ENCODE measurements at regions not wholly inside any gene's neighbourhood (a gene's known extent, or its start where the extent isn't known, plus 50 kb on each side); places are given as distances from the start of the nearest gene placed in this dataset.

- WGBS, 2 donors: 64 to 65% methylated on average over 1 of the region's 1 CpG
- FAIRE-seq: no peak
Observed at GRCh38 chr13:63110466-63110865, 1694.8 kb upstream of the PCDH20 start.

GRCh38 chr13:63107179-63107943, 1691.7 kb upstream of the PCDH20 start:
- ATAC-seq (no peak), DNase-seq (no peak), FAIRE-seq (no peak)
- no peaks in the 10 kb centered on the region for H3K4me1 ChIP-seq
- TF ChIP-seq CTCF (IDR thresholded peaks at IDR 0.05): no peak
- H3K9me3 ChIP-seq: no peaks in the 10 kb centered on the region
- intact Hi-C loops (cut with DNase I): no loop called here
- H3K4me3 ChIP-seq: no peak overlapping the region
- peaks cover 0 to 3% (median 0%) of the 10 kb centered on the region in 4 donors for H3K27me3 ChIP-seq
- no peak overlapping the region for H3K27ac ChIP-seq
- H3K36me3 ChIP-seq: no peaks in the 10 kb centered on the region
- WGBS, 2 donors: 71 to 73% methylated on average over 5 of the region's 5 CpGs

More at GRCh38 chr13:63110466-63110865, 1694.8 kb upstream of the PCDH20 start:
- Histone ChIP-seq H3K4me3 (no peak overlapping the region), H3K4me1 (peaks cover 0 to 8% (median 4%) of the 10 kb centered on the region in 3 donors), H3K27me3 (no peaks in the 10 kb centered on the region), H3K9me3 (no peaks in the 10 kb centered on the region), H3K27ac (no peak overlapping the region), H3K36me3 (no peaks in the 10 kb centered on the region)
- no peak for TF ChIP-seq CTCF (IDR thresholded peaks at IDR 0.05)
- no peak for DNase-seq
- no peak for ATAC-seq
- intact Hi-C loops (cut with DNase I): no loop called here

GRCh38 chr13:63094717-63095116, 1679.1 kb upstream of the PCDH20 start:
- ATAC-seq: no peak
- no peaks in the 10 kb centered on the region for H3K27me3 ChIP-seq
- DNase-seq: no peak
- no peak overlapping the region for H3K4me3 ChIP-seq
- FAIRE-seq: no peak
- H3K36me3 ChIP-seq: no peaks in the 10 kb centered on the region
- no peak for TF ChIP-seq CTCF (IDR thresholded peaks at IDR 0.05)
- H3K4me1 ChIP-seq: no peaks in the 10 kb centered on the region
- no peaks in the 10 kb centered on the region for H3K9me3 ChIP-seq
- intact Hi-C loops (cut with DNase I): no loop called here
- 68 to 85% methylated on average over 1 of the region's 1 CpG for WGBS, 2 donors
- no peak overlapping the region for H3K27ac ChIP-seq

GRCh38 chr13:63093907-63094469, 1678.3 kb upstream of the PCDH20 start:
- H3K27me3 ChIP-seq: no peaks in the 10 kb centered on the region
- DNase-seq (no peak), FAIRE-seq (no peak), ATAC-seq (no peak)
- H3K9me3 ChIP-seq: no peaks in the 10 kb centered on the region
- no peak overlapping the region for H3K4me3 ChIP-seq
- no peak for TF ChIP-seq CTCF (IDR thresholded peaks at IDR 0.05)
- no peaks in the 10 kb centered on the region for H3K4me1 ChIP-seq
- intact Hi-C loops (cut with DNase I): no loop called here
- H3K27ac ChIP-seq: no peak overlapping the region
- H3K36me3 ChIP-seq: no peaks in the 10 kb centered on the region

- no peak for TF ChIP-seq CTCF (IDR thresholded peaks at IDR 0.05)
- H3K27ac ChIP-seq: no peak overlapping the region
Observed at GRCh38 chr13:63092456-63092855, 1676.8 kb upstream of the PCDH20 start.

More at GRCh38 chr13:63092456-63092855, 1676.8 kb upstream of the PCDH20 start:
- H3K9me3 ChIP-seq: no peaks in the 10 kb centered on the region
- DNase-seq (no peak), ATAC-seq (no peak), FAIRE-seq (no peak)
- 97 to 98% methylated on average over 1 of the region's 1 CpG for WGBS, 2 donors
- H3K4me3 ChIP-seq: no peak overlapping the region
- no peaks in the 10 kb centered on the region for H3K4me1 ChIP-seq
- no peaks in the 10 kb centered on the region for H3K36me3 ChIP-seq
- intact Hi-C loops (cut with DNase I): no loop called here
- no peaks in the 10 kb centered on the region for H3K27me3 ChIP-seq

Data from pancreas (tissue), 10 donors.